HG03159 (cell line): ENCODE measurements at regions not wholly inside any gene's neighbourhood (a gene's known extent, or its start where the extent isn't known, plus 50 kb on each side); places are given as distances from the start of the nearest gene placed in this dataset.
"Not testable (repeated sequence)": the region's sequence is repeated elsewhere in the genome, so short reads cannot be mapped to it uniquely, and the experiment has no call there.

Experiments used
- ATAC-seq: cut with Tn5 transposase; IDR thresholded peaks from one replicate; pipeline ENCODE4 v1.9.1; 2021; ENCODE audit warnings: mild to moderate bottlenecking, moderate library complexity; ENCODE audit not compliant: unreplicated experiment

DNA sequence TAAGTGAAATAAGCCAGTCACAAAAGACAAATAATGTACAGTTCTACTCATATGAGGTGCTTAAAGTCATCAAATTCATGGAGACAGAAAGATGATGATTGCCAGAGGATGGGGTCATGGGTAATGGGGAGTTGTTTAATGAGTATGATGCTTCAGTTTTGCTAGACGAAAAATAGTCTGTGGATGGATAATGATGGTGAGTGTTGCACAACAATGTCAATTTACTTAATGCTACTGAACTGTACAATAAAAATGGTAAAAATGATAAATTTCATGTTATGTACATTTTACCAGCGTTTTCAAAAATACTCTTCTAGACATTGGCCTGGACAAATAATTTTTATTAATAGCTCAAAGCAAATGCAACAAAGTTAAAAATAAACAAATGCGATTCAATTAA, 118.5 kb upstream of the KYNU start:
- no peak for ATAC-seq

- no peak for ATAC-seq
Measured at GRCh38 chr2:142757111-142757510, 120.4 kb upstream of the KYNU start.

GRCh38 chr2:142756430-142756829, 121.0 kb upstream of the KYNU start:
- no peak for ATAC-seq

DNA sequence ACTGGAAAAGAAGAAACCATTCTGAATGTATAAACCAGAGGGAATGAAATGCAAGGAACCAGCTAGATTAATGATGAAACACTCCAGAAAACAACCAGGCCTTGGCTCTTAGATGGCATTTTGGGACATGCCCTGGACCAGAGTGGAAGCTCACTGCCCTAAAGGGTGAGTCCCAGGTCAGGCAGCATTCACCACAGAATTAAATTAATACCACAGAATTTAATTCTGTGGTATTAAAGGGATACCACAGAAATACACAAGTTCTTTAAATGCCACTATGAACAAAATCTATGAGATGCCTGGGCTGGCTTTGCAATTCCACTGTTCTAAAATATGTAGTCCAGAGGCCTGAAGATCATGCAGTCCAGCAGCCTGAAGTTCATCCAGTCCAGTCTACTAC, 122.3 kb upstream of the KYNU start:
- ATAC-seq: no peak

GRCh38 chr2:142754182-142754581, 123.3 kb upstream of the KYNU start:
- ATAC-seq: no peak

DNA sequence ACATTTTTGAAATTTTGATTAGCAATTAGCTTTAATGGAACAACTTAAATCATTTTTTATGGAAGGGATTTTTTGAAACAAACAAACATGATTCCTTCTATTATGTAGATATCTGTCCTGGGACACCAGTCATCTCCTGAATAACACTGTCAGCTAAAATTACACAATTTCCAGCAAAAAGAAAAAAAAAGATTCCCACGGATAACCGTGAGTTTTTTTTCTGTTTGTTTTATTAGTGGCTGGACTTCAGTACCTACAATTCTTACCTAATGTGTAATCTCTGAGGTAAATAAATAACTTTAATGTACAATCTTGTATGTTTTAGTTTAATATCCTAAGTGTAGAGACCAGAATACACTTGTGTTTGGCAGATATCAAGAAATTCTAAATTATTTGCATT, 126.6 kb upstream of the KYNU start:
- no peak for ATAC-seq

DNA sequence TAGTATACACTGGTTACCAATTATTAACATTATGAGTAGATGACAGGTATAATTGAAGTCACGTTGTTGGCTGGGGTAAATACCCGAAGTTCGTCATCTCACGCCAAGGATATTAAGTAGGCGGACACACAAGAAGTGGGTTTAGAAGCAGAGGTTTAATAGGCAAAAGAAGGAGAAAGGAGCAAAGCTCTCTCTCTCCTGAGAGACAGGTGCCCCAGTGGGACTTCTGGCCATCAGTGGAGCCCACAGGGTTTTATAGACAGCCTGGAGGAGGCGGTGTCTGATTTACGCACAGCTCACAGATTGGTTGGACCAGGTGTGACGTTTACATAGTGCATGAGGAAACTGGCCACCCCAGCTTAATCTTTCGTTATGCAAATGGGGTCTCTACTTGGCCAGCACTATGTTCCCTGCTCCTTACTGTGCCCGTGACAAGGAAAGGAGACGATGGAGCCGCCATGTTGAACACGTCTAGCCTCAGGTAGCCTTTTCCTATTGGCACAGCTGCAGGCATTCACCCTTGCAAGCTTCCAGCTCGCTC, 128.8 kb upstream of the KYNU start:
- ATAC-seq: no peak

DNA sequence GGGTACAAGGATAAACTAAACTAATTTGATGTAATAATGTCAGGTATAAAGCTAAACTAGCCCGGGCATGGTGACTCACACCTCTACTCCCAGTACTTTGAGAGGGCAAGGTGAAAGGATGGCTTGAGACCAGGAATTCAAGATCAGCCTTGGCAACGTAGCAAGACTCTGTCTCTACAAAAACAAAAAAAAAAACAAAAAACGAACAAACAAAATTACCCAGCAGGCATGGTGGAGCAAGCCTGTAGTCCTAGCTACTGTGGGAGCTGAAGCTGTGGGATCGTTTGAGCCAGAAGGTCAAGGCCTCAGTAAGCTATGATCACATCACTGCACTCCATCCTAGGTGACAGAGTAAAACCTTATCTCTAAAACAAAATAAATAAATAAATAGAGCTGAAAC, 131.8 kb upstream of the KYNU start:
- ATAC-seq: no peak

DNA sequence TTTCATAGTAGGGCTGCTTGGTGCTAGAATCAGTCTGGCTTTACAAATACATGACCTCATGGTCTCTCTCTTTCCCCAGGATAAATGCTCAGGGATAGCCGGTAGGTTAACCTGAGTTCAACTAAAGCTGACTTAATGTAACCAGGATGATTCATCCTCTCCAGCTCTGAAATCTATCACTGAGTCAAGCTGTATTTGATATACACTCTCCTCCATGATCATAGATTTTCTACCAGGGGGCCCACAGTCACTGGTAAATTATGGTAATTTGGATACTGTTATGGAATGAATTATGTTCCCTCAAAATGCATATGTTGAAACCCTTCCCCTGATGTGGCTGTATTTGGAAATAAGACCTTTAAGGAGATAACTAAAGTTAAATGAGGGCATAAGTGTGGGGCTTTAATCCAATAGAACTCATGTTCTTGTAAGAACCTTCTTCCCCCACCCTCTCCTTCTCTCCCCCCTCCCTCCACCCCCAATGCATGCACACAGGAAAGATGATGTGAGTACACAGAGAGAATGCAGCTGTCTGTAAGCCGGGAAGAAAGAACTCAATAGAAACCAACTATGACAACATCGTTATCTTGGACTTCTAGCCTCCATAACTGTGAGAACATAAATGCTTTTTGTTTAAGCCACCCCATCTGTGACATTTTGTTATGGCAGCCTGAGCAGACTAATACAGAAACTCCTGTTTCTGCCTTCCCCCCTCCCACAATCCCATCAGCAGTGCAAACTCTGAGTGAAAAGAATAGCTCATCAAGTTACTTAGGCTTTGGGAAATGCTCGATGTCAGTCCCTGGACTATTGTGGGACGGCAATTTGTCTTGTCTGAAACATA, 134.9 kb upstream of the KYNU start:
- no peak for ATAC-seq

DNA sequence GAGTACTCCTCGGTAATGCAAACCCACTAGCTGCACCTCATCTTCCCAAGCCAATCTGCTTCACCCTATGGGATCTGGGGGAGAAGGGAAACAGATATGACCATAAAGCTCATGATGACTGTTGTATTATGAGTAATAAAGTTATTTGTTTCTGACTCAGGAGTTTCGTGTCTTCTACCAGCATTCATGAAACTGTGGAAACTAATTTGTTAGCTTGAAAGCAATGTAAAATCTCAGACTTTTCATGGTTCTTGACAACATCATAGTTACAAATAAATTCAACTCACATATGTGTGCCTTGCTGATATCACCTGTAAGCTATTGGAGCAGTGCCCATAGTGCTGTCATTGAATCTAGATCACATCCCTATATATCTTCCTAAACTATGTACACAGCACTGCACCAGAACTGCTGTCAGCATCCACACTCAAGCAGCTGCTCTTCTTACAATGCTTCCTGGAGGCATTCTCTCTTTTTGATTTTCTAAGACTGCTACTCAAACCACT, 135.6 kb upstream of the KYNU start:
- ATAC-seq: peak; percentile 60

DNA sequence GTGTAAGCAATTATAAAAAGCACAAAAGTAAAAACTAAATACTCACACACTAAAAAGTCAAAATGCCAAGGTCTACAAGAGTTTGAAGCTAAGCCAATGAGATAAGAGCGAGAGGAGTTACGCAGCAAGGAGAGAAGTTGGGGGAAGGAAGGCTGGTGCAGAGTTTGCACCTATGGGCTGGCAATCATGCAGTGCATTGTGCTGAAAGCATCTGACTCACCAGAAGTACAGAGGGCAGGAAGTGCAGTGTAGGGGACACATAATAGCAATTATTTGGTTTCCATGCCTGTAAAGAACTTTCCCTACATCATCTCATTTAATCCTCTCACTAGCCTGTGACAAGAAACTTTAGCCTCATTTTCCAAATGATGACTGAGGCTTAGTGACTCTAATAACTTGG, 142.7 kb upstream of the KYNU start:
- no peak for ATAC-seq

DNA sequence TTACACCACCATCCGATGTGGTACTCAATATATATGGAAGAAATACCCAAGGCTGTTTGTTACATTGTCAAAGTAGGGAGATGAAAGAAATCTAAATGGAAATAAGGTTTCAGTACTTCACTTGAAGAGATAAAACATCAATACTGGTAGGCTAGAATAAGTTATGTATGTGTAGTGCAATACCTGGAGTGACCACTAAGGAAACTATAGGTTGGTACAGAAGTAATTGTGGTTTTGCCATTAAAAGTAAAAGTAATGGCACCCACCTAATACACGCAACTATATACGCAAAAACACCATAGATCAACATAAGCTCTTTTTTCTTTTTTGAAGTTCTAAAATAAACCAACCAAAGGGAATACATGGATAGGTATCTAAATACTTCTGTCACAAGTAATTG, 143.2 kb upstream of the KYNU start:
- peak; percentile 65 for ATAC-seq

DNA sequence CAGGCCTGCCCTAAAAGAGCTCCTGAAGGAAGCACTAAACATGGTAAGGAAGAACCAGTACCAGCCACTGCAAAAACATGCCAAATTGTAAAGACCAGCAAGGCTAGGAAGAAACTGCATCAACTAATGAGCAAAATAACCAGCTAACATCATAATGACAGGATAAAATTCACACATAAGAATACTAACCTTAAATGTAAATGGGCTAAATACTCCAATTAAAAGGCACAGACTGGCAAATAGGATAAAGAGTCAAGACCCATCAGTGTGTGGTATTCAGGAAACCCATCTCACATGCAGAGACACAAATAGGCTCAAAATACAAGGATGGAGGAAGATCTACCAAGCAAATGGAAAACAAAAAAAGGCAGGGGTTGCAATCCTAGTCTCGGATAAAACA, 147.7 kb upstream of the KYNU start:
- not testable (repeated sequence) for ATAC-seq

DNA sequence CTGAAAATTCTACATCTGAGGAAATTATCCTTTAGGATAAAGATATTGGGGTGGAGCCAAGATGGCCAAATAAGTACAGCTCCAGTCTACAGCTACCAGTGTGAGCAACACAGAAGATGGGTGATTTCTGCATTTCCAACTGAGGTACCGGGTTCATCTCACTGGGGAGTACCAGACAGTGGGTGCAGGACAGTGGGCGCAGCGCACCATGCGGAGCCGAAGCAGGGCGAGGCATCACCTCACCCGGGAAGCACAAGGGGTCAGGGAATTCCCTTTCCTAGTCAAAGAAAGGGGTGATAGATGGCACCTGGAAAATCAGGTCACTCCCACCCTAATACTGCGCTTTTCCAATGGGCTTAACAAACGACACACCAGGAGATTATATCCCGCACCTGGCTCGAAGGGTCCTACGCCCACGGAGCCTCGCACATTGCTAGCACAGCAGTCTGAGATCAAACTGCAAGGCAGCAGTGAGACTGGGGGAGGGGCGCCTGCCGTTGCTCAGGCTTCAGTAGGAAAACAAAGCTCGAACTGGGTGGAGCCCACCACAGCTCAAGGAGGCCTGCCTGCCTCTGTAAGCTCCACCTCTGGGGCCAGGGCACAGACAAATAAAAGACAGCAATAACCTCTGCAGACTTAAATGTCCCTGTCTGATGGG, 149.5 kb upstream of the KYNU start:
- not testable (repeated sequence) for ATAC-seq

DNA sequence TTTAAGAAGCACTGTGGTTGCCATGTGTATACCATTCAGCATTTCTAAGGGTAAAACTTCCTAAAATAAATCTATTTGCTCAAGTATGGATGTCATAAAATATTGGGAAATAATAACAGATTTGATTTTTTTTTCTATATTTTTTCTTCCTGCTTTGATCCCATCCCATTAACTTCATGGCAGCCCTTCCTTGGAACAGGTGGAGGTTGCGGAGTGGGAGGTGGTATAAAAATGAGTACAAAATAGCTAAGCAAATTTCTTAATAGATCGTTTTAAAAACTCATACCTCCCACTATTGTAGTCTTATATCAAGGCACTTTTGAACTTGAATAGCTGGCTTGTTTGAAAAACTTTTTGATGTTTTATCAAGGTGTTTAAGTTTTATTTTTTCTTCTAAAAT, 152.1 kb upstream of the KYNU start:
- peak; percentile 10 for ATAC-seq

GRCh38 chr2:142724713-142725349, 152.6 kb upstream of the KYNU start:
- peak; percentile 68 for ATAC-seq

DNA sequence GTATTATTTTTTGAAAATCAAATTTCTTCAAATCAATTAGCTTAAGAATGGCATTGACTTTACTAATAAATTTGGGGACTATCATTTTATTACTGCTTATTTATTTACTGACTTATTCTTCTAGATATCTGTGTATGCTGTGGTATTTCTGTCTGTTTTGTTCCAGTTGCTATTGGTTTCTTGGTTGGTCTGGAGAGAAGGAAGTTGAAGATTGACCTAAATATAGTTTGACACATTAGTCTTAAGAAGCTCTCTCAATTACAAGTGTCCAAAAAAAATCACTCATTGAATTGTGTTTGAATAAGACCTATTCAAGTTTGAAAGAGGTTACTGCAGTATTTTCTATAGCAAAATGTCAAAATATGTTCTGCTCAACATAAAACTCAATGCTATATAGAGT, 153.3 kb upstream of the KYNU start:
- peak; percentile 43 for ATAC-seq

DNA sequence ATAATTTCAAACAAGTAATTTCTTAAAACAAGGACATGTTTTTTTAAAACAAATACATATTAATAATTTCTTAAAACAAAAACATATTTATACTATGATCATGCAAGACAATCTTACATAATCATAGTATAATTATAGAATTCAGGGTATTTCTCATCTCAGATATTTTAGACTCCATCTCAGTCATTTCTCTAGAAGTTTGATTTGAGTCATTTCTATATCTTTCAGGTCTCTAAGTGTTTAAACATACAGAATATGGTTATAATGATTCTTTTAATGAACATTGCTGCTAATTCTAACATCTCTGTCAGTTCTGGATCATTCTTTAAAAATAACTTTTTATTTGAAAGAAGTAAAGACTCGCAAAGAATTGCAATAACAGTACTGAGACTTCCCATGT, 154.2 kb upstream of the KYNU start:
- no peak for ATAC-seq

DNA sequence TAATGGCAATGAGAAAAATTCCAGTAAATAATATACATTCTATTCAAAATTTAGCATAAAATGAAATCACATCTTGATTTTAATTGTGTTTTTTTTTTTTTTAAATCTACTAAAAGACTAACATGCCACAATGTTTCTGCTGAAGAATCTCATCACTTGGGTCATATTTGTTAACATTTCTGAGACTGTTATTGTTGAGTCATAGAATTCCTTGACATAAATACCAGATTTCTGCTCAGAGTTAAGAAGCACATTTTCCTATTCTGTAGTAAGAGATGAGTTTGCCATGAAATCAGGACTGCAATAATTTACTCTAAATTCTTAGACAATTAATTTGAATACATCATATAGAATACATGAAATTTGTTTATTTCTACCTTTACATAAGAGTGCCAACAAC, 154.9 kb upstream of the KYNU start:
- no peak for ATAC-seq

- no peak for ATAC-seq
Measured at GRCh38 chr2:142722086-142722485, 155.4 kb upstream of the KYNU start.

GRCh38 chr2:142721015-142721414, 156.4 kb upstream of the KYNU start:
- ATAC-seq: no peak
